NOMO-1 treated with DMSO at 0.1 percent for 48 hours (cell line): ENCODE measurements at regions not wholly inside any gene's neighbourhood (a gene's known extent, or its start where the extent isn't known, plus 50 kb on each side); places are given as distances from the start of the nearest gene placed in this dataset.
A peak's percentile ranks its signal among the peaks of the same experiment; 100 is the strongest.

ENCODE experiments used
- DNase-seq: peaks from one replicate; lab custom pipeline; 2025; ENCODE audit not compliant: unreplicated experiment; lab: John Stamatoyannopoulos, UW

DNA sequence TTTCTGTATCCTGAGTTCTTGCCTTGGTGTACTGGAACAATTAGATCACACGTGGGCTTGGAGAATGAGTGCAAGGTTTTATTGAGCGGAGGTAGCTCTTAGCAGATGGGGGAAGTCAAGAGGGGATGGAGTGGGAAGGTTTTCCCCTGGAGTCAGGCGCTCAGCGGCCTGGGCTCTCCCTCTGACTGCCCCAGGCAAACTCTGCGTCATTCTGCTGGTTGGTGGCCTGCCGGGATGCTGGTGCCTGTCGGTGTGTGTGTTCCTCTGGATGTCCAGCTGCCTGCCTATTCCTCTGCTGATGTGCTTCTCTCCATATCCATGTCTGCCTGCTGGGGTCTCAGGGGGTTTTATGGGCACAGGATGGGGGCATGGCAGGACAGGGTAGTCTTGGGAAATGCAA, 111.0 kb downstream of the TRIB2 start:
- no peak for DNase-seq

DNA sequence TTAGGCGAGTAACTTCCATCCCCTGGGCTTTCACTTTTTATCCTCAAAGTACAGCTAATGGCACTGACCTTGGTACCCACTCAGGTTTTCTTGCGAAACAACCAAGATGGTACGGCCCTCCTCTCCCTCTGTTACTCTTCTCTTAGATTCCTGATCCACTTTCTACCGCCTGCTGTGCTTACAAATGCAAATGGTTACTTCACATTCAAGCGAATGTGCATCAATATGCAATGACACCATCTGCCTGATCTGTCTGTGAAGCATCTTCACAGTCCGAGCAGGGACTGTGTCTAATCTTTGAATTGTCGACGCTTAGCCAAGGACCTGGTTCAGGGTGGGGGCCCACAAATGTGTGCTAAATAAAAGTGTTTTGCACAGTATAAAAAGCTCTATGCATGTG, 112.2 kb downstream of the TRIB2 start:
- no peak for DNase-seq

DNA sequence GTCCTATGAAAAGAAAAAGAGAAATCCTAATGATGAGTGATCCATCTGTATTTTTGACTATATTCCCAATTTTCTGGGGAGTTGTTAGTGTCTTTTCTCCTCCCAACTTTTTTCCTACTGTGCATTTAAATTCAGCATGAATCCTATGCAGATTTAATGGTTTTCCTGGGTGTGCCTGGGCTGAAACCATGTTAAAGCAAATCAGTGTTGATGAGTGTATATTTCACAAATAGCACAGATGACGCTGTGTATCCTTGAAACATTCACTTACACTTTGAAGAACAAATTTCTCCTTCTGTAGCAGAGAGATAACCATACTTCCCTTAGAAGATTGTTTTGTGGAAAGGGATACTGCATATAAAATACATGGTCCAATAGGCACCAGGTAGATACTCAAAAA, 114.3 kb downstream of the TRIB2 start:
- DNase-seq, result no peak

DNA sequence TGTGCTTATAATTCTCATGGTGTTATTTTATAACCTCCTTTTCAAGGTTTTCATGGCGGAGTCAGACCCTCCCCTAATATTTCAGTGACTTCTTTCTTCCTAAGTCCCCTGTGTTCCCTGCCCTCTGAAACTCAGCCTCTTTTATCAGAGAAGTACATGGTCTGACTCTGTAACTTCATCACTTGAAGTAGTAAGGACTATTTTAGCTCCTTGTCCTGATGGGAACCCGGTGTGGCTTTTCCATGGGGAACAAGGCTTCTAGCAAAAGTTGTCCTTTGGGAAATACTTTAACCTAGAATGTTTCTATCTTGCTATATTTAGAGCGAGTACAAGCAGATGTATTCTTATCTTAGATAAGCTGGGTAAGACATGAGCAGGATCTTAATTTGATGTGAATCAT, 117.5 kb downstream of the TRIB2 start:
- no peak for DNase-seq

DNA sequence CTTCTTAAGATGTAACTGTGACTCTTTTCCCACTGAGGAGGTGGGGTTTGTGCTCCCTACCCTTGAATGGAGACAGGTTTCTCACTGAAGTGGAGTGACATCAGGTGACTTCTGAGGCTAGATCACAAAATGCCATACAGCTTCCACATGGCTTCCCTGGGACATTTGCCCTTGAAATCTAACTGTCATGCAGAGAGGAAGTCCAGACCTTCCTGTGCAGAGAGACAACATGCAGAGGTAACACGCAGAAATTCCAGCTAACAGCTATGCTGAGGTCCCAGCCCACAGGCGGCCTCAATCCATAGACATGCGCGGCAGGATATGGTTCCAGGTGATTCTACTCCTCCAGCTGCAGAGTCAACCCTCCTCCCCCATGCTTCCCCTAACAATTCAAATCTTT, 119.0 kb downstream of the TRIB2 start:
- no peak for DNase-seq

DNA sequence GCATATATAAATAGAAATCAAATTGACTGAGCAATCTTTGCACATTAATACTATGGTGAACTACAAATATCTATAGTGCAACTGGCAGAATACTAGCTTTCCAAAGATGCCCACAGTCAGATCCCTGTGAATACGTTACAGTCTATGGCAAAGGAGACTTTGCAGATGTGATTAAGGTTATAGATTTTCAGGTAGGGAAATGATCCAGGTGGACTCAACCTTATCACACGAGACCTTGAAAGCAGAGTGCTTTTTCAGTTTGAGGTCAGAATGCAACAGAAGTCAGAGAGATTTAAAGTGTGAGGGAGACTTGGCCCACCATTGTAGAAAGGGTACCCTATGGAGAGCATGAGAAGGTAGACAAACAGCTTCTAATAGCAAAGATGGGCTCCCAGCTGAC, 122.6 kb downstream of the TRIB2 start:
- DNase-seq, result no peak

DNA sequence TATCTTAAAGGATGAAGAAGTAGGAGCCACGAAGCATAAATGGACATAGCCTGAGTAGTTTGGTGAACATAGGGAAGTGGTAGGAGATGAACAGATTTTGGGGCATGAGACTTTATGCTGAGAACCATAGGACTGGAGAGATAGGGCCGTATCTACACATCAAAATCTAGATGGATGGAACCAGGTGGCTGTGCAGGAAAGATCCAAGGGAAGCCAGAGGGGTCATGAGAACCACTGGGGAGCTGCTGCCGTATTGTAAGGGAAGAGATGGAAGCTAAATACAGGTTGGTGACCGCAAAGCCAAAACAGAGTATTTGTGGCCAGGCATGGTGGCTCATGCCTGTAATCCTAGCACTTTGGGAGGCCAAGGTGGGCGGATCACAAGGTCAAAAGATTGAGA, 124.3 kb downstream of the TRIB2 start:
- no peak for DNase-seq

DNA sequence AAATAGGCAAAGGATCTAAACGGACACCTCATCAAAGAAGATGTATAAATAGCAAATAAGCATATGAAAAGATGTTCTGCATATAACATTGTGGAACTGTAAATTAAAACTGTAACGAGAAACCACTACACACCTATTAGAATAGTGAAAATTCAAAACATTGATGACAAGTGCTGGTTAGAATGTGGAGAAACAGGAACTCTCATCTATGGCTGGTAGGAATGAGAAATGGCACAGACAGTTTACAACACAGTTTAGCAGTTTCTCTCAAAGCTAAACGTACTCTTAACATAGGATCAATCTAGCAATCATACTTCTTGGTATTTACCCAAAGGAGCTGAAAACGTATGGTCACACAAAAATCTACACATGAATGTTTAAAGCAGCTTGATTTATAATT, 126.2 kb downstream of the TRIB2 start:
- DNase-seq, result no peak

DNA sequence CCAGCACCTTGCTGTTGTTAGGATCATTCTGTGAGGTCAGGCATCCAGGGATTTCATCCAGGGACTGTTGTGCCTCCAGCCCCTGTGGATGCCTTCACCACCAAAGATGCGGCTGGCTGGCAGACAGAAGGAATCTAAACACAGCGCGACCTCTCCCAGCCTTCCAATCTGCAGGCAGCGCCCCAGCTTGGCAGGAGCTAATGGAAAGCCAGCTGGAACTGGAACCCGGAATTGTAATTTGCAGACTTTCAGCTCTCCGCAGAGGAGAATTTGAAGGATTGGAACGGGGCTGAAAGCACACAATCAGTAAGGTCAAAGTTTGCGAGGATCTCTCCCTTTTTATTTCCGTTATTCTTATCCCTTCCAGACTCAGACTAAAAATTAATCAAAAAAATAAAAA, 127.8 kb downstream of the TRIB2 start:
- DNase-seq, result no peak

DNA sequence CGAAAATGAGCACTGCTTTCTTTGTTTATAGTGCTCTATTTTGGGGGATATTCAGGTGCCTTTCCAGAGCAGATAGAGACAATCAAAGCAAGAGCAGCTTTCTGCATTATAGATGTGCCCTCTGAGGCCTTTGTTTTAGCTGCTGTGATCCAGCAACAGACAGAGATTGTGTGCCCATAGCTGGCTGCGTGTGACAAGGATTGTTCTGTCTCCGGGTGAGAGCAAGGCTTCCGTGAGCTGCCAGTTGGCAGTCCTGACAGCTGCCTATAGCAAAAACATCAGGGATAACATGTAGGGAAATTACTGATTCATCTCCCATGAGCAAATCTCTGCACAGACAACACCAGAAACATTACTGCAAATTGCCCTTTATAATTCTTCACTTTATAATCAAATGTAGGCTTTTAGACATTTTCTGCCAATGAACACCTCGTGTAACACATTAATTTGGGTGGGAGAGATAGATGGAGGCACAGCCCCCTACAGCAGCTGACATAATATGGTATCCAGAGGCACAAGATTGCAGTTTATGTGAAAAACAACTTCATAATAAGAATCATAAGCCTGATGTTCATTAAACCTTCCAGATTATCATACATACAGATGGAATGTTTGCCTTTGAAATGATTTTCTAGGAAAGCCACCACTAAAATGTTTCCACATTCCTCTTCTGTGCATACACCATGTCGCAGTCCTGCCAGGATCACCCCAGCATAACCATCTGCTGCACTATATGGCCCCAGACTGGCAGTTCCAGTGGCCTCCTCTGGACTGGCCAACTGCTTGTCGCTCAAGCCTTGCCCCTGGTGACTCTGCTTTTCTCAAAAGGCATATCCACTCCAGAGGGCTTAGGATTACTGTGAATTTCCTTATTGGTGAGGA, 131.2 kb downstream of the TRIB2 start:
- no peak for DNase-seq

DNA sequence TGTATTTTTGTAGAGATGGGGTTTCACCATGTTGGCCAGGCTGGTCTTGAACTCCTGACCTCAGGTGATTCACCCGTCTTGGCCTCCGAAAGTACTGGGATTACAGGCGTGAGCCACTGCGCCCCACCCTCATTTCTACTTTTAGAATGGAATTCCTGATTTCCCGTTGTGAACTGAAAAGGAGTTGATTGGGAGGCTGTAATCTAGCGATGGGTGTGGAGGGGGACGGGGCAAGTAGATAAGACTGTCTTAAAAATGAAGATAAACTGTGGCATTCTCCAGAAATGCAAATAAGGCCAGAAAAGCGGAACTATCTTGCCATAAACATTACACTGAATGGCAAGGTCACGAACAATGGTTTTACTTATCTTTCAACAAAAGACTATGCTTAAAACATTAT, 135.4 kb downstream of the TRIB2 start:
- no peak for DNase-seq

DNA sequence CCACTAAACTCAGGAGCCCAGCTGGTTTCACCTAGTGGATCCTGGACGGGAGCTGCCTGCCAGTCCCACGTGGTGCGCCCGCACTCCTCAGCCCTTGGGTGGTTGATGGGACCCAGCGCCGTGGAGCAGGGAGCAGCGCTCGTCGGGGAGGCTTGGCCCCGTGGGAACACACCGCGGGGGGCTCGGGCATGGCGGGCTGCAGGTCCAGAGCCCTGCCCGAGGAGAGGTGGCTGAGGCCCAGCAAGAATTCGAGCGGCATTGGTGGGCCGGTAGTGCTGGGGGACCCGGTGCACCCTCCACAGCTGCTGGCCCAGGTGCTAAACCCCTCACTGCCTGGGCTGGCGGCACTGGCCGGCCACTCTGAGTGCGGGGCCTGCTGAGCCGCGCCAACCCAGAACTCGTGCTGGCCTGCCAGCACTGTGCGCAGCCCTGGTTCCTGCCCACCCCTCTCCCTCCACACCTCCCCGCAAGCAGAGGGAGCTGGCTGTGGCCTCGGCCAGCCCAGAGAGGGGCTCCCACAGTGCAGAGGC, 137.3 kb downstream of the TRIB2 start:
- no peak for DNase-seq

DNA sequence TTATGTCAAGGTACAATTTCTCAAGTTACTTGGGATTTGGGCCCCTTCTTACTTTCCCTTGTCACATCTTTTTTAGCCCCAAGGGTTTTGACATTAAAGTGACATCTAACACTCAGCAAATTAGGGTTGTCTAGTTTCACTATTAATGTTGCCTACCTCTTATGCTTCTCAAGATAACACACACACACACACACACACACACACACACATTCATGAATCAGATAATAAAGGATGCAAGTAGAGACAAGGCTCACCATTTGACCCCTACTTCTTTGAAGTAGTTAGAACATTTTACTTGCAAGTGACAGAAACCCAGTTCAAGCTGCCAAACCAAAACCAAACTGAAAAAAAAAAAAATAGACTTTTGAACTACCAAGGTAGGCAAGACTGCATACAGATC, 138.8 kb downstream of the TRIB2 start:
- DNase-seq, result no peak

DNA sequence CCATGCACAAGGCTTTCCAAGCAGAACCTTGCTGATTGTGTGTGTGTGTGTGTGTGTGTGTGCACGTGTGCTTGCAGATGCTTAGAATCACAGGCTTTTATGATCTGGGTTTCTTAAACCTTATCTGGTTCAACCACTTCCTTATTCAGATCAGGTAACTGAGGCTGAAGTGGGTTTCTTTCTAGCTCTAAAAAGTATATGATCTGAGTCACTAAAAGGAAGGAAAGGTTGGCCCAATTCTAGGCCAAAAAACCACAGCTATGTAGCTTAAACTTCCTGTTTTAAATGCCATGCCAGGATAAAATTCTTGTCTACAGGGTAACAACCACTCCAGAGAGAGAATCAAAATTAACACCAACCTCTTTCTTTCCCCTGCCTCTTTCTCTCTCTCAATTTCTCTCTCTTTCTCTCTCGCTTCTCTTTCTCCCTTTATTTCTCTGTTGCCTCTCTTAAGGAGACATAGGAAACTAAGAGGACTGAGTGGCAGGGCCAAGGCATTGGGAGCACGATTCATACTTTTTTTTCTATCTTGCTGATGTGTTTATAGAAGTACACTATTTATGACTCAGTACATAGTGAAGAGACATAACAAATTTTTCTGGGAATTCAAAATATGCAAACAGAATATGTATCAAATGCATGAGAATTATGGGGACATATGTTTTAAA, 140.3 kb downstream of the TRIB2 start:
- peak; percentile 95 for DNase-seq

DNA sequence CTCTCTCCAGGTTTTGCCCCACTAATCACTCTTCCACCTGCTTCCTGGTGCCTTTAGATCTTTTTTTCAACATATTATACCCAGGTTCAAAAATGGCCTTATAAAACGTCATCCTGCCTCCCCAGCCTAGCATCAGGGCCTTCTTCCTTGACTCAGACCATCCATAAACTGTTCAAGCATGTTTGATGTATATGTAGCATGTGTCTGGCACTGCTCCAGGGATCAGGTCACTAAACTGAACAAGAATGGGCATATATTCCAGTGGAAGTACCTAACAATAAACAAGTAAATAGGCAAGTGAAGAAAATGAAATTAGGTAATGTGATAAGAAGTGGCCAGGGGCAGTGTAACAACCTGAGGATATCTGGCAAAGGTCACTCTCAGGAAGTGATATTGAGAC, 141.2 kb downstream of the TRIB2 start:
- no peak for DNase-seq

DNA sequence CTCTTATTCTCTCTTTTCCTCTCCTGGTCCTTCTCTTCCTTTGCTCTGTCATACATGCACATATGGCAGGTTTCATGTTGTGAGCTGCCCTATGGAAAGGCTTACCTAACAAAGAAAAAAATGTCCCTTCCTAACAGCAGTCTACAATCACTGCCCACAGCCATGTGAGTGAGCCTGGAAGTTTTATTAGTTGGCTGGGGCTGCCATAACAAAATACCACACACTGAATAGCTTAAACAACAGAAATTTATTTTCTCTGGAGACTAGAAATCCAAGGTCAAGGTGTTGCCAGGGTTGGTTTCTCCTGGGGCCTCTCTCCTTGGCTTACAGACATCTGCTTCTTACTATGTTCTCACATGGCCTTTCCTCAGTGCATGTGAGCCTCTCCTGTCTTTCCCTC, 142.1 kb downstream of the TRIB2 start:
- DNase-seq, result no peak

DNA sequence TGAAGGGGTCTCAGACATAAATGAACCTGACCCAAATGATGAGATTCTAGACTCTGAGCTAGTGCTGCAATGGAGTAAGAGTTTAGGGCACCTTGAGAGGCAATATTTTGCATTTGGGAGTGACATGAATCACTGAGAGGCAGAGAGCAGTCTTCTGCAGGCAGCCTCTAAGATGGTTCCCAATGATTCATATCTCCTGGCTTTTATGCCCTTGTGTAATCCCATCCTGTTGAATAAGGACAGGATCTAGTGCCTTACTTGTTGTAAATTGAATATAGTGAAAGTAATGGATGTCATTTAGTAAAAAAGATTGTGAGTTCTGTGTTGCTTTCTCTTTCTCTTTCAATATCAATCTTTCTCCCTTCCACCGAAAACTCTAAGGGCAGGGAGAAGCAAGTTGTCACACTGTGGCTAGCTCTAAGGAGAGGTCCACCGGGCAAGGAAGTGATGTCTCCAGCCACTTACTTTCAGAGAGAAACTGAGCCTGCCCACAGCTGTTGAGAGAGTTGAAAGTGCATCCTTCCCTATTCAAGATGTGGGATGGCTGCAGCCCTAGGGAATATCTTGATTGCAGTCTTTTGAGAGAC, 144.7 kb downstream of the TRIB2 start:
- DNase-seq, result no peak

DNA sequence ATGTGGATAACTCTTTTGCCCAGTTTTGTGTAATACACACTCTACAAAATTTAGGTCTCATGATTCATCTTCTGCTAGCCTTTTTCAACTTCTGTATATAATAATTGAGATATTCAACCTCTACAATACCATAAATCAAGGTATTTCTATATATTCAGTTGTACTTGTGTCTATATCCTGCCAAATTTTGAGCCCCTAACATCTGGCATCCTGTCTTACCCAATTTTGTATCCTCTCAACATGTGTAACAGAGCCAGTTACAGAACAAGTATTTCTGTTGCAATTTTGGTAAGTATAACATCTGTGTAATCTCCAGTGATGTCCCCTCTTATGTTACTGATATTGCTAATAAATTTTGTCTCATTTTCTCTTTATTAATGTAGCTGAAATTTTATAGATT, 145.8 kb downstream of the TRIB2 start:
- no peak for DNase-seq

DNA sequence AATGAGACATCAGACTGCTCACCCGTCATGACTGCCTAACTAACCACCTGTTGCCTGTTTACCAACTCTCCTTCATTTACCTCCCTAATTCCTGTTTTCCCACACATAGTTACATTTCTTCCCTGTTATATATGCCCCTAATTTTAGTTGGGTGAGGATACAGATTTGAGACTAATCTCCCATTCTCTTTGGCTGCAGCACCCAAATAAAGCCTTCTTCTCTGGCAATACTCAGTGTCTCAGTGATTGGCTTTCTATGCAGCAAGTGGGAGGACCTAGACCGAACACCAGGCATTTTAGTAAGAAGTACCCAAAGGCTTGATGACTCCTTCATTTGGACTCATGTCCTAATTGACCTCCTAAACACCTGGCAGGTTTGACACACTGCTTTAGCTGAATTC, 147.2 kb downstream of the TRIB2 start:
- DNase-seq, result no peak

DNA sequence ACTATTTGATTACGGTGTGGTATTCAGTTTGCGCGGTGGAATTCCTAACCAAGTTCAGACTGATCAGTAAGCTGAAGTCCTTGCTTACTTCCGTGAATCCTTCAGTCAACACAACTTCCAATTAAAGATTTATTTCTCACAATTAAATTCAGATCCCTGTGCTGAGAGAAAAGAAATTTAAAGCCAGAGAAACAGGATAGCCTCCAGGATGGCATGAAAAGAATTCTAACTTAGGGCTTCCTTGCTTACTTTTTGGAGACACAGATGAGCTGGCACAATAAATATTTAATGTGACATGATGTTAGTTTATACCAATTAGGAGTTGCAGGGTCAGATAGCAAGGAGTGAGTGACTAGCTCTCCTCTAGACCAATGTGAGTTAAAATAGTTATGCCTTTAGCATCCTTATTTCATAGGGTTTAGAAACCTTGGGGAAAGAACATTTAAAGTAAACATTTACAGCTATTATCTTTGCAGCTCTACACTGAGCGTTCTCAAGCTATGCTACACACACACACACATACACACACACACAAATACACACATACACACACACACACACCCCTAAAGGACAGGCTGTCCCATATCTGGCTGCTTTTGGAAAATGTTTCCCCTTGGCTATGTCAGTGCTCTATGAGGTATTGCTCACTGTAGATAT, 151.0 kb downstream of the TRIB2 start:
- no peak for DNase-seq

DNA sequence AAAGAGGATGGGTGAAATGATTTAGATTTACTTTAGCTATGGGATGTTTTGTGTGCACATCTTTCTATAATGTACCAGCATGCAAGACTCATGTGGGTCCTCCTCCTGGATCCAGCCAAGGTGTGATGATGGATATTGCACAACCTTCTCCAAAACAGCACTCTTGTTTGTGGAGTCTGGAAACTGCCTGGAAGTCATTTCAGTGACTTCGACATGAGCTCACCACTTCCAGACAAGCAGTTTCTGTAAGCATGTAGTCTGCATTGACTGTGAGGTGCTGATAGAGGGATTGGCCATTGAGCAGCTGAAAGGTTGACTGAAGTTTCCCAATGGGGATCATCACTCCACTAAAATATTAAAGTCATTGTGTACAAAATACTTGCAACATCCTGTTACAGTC, 154.0 kb downstream of the TRIB2 start:
- DNase-seq, result no peak
